ENCODE measurements at regions not wholly inside any gene's neighbourhood (a gene's known extent, or its start where the extent isn't known, plus 50 kb on each side); places are given as distances from the start of the nearest gene placed in this dataset.
"Not testable (repeated sequence)": the region's sequence is repeated elsewhere in the genome, so short reads cannot be mapped to it uniquely, and the experiment has no call there.

DNA sequence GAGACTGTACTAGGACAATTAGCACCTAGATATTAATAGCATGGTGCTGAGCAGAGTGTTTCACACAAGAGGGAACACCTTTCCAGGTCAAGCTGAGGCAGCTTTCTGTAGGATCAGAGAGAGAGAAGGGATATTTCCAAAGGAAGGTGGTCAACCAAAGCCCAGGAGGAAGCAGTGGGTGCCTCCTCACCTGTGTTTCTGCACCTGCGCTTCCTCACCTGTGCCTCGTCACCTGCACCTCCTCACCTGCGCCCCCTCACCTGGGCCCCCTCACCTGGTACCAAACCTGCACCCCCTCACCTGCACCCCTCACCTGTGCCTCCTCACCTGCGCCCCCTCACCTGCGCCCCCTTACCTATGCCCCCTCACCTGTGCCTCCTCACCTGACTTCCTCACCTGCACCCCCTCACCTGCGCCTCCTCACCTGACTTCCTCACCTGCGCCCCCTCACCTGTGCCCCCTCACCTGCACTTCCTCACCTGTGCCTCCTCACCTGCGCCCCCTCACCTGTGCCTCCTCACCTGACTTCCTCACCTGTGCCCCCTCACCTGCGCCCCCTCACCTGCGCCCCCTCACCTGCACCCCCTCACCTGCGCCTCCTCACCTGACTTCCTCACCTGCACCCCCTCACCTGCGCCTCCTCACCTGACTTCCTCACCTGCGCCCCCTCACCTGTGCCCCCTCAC lies 67.9 kb downstream of the TTLL2 start:
- no peak for DNase-seq

- no peak for DNase-seq
Measured at GRCh38 chr6:167393731-167394130, 68.8 kb downstream of the TTLL2 start.

DNA sequence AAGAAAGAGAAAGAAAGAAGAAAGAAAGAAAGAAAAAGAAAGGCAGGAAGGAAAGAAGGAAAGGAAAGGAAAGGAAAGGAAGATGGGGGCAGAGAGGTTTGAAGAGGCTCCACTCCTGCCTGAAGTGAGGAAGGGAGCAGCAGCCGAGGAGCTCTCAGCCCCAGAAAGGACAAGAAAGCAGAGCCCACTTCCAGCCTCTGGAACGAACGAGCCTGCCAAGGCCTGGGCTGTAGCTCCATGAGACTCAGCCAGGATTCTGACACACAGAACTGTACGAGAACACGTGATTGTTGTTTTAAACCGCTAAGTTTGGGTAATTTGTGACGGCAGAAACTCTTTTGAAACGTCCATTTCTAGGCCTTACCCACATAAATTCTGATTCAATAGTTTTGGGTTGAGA lies 69.5 kb downstream of the TTLL2 start:
- DNase-seq: peak; percentile 62

DNA sequence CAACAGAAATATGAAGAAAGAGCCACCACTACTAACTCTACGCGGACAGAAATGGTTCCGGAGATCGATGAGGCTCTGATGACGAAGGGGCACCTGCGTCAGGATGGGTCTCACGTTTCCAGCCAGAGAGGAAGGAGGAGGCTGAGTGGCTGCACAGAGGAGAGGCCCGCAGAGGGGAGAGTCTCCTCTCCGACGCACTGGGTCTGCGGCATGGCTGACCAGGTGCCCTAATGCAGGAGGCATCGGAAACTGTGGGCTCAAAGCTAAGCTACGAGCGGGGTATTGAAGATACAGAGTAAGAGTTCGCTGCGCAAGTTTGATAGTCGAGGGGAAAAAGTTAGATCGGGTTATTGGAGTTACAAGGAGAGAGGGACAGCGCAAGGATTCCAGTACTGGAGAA lies 69.9 kb downstream of the TTLL2 start:
- DNase-seq: no peak

DNA sequence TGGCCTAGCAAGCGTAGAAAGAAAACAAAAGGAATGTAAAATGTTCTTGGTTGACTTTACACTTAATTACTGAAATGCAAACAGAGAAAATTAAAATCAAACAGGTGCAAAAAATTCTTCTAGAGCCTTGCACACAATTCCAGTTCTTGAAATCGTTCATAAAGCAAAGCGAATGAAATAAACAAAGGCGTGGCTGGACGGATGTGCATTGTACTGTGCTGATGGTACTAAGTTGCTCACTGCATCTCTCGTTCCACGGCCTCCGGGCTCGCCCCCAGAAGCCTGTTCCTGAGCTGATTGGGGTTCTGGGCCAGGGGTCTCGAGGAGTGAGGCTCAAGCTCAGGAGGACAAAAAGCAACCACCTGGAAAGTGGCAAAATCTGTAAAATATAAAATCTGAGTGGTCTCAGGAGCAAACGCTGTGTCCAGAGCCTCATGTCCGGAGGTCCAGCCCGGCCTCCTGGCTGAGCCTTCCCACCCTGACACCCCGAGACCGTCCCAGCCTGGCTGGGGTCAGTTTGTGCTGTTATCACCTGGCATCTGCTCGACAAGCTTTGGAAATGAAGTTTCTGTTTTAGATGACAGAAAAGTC lies 71.3 kb downstream of the TTLL2 start:
- DNase-seq: no peak

- DNase-seq: no peak
Measured at GRCh38 chr6:167396659-167397490, 72.0 kb downstream of the TTLL2 start.

GRCh38 chr6:167397712-167398111 lies 72.8 kb downstream of the TTLL2 start:
- no peak for DNase-seq

DNA sequence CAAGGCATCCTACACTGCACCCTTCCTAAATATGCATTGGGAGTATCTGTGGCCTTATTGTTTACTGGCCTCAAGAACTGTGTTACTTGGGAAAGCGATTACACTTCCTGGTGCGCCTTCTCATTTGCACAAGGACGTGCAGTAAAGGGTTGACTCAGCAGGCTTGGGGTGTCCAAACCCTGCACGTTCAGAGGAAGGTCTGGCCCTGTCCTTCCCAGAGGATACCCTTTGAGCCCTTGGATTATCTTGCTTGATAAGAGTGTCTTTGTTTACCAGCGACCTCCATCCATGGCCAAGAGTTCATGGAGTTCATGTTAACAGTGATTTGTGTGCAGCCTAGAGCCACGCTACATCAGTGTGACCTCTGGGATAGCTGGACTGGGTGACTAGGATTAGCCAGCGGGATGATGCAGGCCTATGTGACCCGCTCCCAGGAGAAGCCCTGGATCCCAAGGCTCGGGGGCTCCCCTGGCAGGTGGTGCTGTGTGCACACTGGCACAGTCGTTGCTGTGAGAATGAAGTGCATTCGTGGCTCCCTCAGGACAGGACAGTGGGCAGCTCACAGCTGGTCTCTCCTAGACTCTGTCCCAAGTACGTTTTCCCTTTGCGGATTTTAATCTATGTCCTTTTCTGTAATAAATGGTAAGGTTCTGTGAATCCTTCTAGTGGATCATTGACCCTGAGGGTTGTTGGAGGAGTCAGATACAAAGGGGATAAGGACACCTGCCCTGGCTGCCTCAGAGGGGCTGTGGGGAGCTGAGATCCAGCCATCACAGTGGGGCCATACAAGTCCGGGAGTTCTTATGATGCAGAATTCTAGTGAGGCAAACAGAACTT lies 73.5 kb downstream of the TTLL2 start:
- DNase-seq: no peak

- no peak for DNase-seq
Measured at GRCh38 chr6:167399051-167399387, 74.1 kb downstream of the TTLL2 start.

DNA sequence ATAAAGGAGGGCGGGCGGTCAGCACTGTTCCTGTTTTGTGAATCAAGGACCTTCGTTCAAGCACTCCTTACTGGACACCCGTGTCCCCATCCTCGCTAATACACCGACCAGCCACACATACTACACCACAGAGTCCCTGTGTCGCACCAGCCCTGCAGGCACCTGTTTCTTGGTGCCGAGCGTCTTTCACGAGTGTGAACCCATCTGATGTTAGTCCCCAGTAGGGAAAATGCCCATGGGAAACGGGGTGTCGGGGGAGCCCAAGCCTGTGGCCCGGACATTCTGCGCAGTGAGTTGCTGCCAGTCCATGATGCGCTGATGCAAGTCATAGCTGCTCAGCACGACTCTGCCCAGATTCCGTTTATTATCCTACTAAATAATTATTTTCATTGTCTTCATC lies 74.7 kb downstream of the TTLL2 start:
- DNase-seq: no peak

DNA sequence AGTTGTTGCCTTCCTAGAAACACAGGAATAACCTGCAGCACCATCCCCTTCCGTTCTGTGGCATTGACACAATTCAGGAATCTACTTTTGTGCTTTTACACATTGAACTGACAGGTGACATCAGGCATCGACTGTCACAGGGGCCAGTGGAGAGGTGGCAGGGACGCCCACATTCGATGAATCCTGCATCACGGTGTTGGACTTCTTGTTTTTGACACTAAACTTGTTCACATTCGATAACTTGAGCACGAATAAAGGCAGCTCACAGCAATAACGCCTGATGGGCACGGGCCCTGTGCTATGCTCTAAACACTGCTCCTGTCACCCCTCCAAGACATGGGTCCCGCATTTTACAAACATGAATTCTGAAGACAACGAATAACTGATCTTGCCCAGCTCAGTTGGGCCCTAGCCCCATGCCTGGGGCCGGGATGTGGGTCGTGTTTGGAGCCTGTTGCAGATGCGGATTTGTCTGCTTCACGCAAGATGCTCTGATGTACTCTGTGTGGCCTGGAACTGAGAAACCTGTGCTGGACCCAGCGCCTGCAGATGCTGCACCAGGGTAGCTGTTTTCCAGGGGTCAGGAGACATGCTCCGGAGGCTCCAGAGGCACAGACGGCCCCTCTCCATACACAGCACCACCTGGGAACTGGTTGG lies 75.7 kb downstream of the TTLL2 start:
- DNase-seq: no peak

GRCh38 chr6:167401525-167402194 lies 76.8 kb downstream of the TTLL2 start:
- DNase-seq: no peak

DNA sequence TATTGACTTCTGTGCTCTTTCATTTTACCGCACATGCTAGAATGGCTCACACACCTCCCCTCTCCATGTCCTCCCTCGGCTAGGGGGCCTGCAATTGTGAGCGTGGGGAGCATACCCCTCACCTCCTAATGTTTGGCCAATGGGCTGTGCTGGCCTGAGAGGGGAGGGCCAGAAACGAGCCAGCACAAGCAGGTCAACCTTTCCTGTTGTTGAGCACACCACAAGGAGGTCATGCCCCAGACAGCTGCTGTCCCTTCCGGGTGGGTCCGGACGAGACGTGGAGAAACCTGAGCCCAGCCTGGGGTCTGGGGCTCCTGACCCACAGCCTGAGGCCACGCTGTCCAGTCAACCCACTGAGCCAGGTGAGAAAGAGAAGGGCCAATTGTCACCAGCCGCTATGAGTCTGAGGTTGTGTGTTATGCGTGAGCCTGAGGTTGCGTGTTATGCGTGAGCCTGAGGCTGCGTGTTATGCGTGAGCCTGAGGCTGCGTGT lies 77.4 kb downstream of the TTLL2 start:
- DNase-seq: no peak

GRCh38 chr6:167403427-167403826 lies 78.5 kb downstream of the TTLL2 start:
- no peak for DNase-seq

- no peak for DNase-seq
Measured at GRCh38 chr6:167404385-167405049, 79.6 kb downstream of the TTLL2 start.

DNA sequence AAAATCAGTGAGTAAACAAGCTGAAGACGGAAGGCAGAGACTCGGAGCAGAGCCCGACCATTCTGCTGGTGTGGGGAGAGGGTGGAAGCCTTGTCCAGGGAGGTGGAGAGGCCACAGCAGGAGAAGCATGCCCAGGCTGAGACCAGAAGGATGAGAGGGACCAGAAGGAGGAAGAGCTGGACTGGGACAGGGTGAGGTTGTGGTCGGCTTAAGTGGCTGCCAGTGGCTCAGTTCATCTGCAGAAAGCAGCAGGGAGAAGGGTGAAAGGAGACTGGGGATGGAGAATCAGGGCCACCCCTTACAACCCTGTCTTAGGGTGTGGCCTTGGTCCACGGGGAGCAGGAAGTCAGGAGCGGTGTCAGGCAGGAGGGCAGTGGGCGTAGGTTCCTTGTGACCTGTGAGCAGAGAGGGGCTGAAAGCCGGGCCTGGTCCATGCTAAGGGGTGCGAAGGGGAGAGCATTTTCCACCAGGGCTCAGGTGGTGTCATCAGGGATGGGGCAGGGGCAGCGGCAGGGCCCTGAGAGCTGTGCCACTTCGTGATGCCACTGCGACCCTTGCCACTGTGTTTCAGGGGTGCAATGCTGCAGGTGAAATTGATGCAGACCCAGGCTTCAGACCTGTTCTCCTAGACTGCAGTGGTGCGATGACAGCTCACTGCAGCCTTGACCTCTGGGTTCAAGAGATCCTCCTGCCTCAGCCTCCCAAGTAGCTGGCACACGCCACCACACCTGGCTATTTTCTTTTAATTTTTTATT lies 81.1 kb downstream of the TTLL2 start:
- DNase-seq: no peak

DNA sequence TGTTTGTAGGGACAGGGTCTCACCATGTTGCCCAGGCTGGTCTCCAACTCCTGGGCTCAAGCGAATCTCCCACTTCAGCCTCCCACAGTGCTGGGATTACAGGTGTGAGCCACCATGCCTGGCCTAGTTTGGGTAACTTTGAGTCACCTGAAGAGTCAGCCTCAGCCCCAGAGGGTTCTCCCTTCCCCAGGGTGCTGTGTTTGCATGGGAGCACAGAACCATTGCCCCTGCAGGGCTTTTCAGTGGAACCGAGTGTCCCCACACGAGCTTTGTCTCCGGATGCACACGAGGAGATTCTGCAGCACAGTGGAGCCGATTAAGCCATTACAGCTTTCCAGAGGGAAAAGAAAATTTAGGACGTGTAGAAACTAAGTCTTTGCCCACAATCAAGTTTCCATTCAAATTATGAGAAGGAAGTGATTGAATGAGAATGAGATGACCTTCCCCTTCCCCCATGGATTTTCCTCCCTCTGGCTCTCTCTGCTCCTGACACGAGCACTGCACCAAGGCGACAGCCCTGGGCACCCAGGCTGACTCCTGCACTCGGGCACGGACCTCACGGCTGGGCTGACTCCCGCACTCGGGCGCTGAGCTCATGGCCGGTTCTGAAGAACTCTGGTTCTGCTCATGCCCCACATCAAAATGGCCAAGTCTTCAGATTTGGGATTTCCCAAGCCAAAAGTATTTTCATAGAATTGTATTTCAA lies 81.8 kb downstream of the TTLL2 start:
- not testable (repeated sequence) for DNase-seq

- DNase-seq: no peak
Measured at GRCh38 chr6:167407239-167408064, 82.6 kb downstream of the TTLL2 start.

Measured in tongue (tissue), 1 donor.